Left ventricle myocardium inferior (tissue), 1 donor: ENCODE measurements at regions not wholly inside any gene's neighbourhood (a gene's known extent, or its start where the extent isn't known, plus 50 kb on each side); places are given as distances from the start of the nearest gene placed in this dataset.

Experiments
- DNase-seq: peaks from one replicate; pipeline ENCODE4 v3.0.0-alpha.2; 2020
- H3K27ac ChIP-seq: fragments of 200-600 bp; replicated peaks from 2 replicates; pipeline ENCODE4 v1.8.0; 2021
- H3K27me3 ChIP-seq: fragments of 200-600 bp; 2 replicates; pipeline ENCODE4 v1.8.0; 2021; ENCODE audit warnings: low read depth
- H3K36me3 ChIP-seq: fragments of 200-600 bp; 2 replicates; pipeline ENCODE4 v1.8.0; 2021
- H3K4me1 ChIP-seq: fragments of 200-600 bp; 2 replicates; pipeline ENCODE4 v1.8.0; 2021
- H3K4me3 ChIP-seq: fragments of 200-600 bp; 2 replicates; pipeline ENCODE4 v1.8.0; 2021; ENCODE audit warnings: mild to moderate bottlenecking, moderate library complexity
- H3K9me3 ChIP-seq: fragments of 200-600 bp; replicated peaks from 2 replicates; pipeline ENCODE4 v1.8.0; 2021
- intact Hi-C: fragments of 100-400 bp; cut with micrococcal nuclease; formaldehyde crosslinking; loops from one replicate; pipeline ENCODE4 v1.11.0; 2022
- TF ChIP-seq, protein P1 (sequence below): fragments of 200-600 bp; IDR thresholded peaks from 2 replicates; pipeline ENCODE4 v1.8.0; 2021; ENCODE audit warnings: antibody characterized with exemption, mild to moderate bottlenecking, borderline replicate concordance
- donor health status: DM: no; HTN: yes; CAD: no; lungs with severe emphysema.

DNA sequence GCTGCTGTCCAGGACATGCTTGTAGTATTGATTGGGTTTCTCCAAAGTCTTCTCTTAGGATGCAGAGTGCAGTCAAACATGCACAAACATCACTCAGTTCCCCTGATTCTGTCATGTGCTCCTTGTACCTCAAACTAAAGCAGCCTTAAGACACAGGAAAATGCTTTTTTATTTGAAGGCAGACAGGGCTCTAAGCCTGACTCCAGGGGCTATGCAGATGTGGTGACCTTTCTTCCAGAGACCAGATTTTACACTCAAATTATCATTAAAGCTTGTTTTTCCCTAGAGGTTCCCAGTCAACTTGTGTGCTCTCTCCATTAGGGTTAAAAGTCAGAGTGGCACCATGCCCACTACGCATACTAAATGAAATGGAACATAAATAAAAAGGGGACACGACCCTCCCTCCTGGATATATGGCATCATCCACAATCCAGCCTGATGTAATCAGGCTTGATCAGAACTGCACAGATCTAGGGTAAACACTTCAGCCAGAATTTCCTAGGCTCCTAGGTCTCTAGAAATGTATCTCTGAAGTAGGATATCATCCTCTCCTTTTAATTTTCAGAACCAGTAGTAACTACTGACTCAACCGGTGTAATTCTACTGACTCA is 771.1 kb downstream of the NR2F1-AS1 start:
- DNase-seq, result no peak
- Histone ChIP-seq H3K9me3 (no peaks in the 10 kb centered on the region), H3K4me3 (no peak overlapping the region), H3K36me3 (no peaks in the 10 kb centered on the region), H3K27ac (no peak overlapping the region), H3K27me3 (no peaks in the 10 kb centered on the region), H3K4me1 (no peaks in the 10 kb centered on the region)
- intact Hi-C loops, result no loop called here
- TF ChIP-seq, protein P1, sequence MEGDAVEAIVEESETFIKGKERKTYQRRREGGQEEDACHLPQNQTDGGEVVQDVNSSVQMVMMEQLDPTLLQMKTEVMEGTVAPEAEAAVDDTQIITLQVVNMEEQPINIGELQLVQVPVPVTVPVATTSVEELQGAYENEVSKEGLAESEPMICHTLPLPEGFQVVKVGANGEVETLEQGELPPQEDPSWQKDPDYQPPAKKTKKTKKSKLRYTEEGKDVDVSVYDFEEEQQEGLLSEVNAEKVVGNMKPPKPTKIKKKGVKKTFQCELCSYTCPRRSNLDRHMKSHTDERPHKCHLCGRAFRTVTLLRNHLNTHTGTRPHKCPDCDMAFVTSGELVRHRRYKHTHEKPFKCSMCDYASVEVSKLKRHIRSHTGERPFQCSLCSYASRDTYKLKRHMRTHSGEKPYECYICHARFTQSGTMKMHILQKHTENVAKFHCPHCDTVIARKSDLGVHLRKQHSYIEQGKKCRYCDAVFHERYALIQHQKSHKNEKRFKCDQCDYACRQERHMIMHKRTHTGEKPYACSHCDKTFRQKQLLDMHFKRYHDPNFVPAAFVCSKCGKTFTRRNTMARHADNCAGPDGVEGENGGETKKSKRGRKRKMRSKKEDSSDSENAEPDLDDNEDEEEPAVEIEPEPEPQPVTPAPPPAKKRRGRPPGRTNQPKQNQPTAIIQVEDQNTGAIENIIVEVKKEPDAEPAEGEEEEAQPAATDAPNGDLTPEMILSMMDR, result no peak

DNA sequence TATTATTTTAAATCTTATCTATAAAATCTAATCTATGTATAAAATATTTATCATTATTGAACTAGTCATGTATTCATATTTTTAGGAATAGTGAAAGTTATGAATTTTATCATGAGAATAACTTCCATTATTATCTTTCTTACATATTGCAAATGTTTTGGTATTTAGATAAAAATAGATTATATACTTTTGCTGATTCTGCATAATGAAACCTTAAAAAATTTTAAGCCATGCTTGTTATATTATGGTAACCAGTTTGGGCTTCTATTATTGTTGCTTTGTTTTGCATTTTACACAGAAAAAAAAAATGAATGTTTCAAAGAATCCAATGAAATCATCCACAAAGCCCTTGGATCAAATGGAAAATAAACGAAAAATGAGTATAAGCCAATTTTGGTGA is 772.5 kb downstream of the NR2F1-AS1 start:
- intact Hi-C loops, result no loop called here
- Histone ChIP-seq H3K4me1 (no peaks in the 10 kb centered on the region), H3K4me3 (no peak overlapping the region), H3K27ac (no peak overlapping the region), H3K9me3 (no peaks in the 10 kb centered on the region), H3K36me3 (no peaks in the 10 kb centered on the region), H3K27me3 (no peaks in the 10 kb centered on the region)
- DNase-seq, result no peak
- TF ChIP-seq, protein P1, result no peak

DNA sequence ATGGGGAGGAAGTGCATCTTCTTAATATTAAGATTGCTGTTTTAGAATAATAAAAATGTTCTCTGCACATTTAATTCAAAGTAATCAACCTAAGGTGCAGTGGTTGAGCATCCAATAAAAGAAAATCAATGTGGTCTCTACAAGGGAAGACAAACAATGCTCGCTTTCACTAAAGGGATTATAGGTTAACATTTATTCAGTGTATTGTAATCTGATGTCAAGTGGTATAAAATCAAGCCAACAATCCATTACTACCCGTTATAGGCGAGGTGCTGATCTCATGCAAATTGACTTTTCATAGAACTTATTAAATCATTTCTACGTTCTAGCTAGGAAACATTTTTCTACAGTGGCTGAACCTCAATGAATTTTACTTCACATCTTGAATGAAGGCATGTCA is 773.9 kb downstream of the NR2F1-AS1 start:
- TF ChIP-seq, protein P1, result no peak
- intact Hi-C loops, result no loop called here

DNA sequence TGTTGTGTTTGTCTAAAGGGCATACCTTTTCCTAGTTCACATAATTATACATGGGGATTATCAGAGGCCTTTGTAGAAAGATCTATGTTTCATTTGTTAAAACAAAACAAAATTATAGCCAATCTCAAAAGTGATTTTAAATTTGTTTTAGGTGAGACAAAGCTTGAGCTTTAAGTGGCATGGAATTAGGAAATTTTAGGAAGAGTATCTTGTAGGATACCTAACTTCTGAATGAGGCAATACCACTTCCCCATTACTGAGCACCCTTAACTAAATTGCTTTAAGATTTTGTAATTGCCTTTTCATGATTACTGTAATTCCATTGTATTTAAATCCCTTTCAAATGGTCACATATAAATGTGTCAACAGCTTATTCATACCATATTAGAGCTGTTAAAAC is 775.6 kb downstream of the NR2F1-AS1 start:
- Histone ChIP-seq H3K9me3 (no peaks in the 10 kb centered on the region), H3K27me3 (no peaks in the 10 kb centered on the region), H3K36me3 (no peaks in the 10 kb centered on the region), H3K4me1 (no peaks in the 10 kb centered on the region), H3K4me3 (no peak overlapping the region), H3K27ac (no peak overlapping the region)
- DNase-seq, result no peak
- intact Hi-C loops, result no loop called here
- TF ChIP-seq, protein P1, result no peak

More for the DNA sequence above, 773.9 kb downstream of the NR2F1-AS1 start:
- DNase-seq, result no peak
- no peak overlapping the region for H3K4me3 ChIP-seq
- no peaks in the 10 kb centered on the region for H3K4me1 ChIP-seq
- H3K27ac ChIP-seq, result no peak overlapping the region
- no peaks in the 10 kb centered on the region for H3K9me3 ChIP-seq
- H3K36me3 ChIP-seq, result no peaks in the 10 kb centered on the region
- no peaks in the 10 kb centered on the region for H3K27me3 ChIP-seq

DNA sequence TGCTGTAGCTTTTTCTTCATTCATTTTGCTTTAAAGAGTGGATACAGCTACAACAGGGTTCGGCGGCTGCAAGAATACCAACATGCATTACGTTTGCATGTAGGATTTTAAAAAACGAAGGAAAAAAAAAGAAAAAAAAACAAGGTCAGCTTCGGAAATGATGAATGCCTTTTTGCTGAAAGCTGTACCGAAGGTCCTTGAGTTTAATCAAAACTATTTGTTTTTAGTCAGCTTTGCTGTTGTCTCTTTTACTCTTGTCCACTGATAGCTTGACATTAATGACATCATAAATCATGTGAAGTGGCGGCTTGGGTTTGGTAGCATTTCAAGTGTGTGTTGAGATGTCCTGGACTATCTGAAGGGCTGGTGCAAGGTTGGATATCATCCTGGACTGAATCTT is 779.1 kb downstream of the NR2F1-AS1 start:
- DNase-seq, result no peak

More for the DNA sequence above, 779.1 kb downstream of the NR2F1-AS1 start:
- Histone ChIP-seq H3K9me3 (peaks cover 2% of the 10 kb centered on the region), H3K4me3 (no peak overlapping the region), H3K4me1 (no peaks in the 10 kb centered on the region), H3K36me3 (no peaks in the 10 kb centered on the region), H3K27ac (no peak overlapping the region), H3K27me3 (no peaks in the 10 kb centered on the region)
- intact Hi-C loops, result no loop called here
- TF ChIP-seq, protein P1, result no peak
